Neural crest cell (in vitro differentiated cells): ENCODE measurements at regions not wholly inside any gene's neighbourhood (a gene's known extent, or its start where the extent isn't known, plus 50 kb on each side); places are given as distances from the start of the nearest gene placed in this dataset.

ENCODE experiments used
- DNase-seq: peaks from one replicate; pipeline ENCODE4 v3.0.0; 2021; ENCODE audit warnings: low read depth, mixed read lengths, low spot score
- H3K27ac Mint-ChIP-seq: one replicate; pipeline ENCODE4 v1.8.0; 2021; ENCODE audit warnings: mild to moderate bottlenecking, mixed read lengths; ENCODE audit not compliant: unreplicated experiment
- H3K27me3 Mint-ChIP-seq: 2 replicates; pipeline ENCODE4 v1.8.0; 2021; ENCODE audit warnings: low read depth, mild to moderate bottlenecking, mixed read lengths
- H3K36me3 Mint-ChIP-seq: 2 replicates; pipeline ENCODE4 v1.8.0; 2021; ENCODE audit warnings: low read depth, mild to moderate bottlenecking, mixed read lengths
- H3K4me1 Mint-ChIP-seq: 2 replicates; pipeline ENCODE4 v1.8.0; 2021; ENCODE audit warnings: mixed read lengths
- H3K4me3 Mint-ChIP-seq: one replicate; pipeline ENCODE4 v1.8.0; 2021; ENCODE audit warnings: mild to moderate bottlenecking, mixed read lengths
- H3K9me3 Mint-ChIP-seq: 2 replicates; pipeline ENCODE4 v1.8.0; 2021; ENCODE audit warnings: mixed read lengths
- TF ChIP-seq, protein P1 (sequence below): fragments of 200-600 bp; sonication (generic); conservative IDR thresholded peaks from 2 replicates; pipeline ENCODE4 v1.5.0; 2021; ENCODE audit warnings: antibody characterized with exemption, mild to moderate bottlenecking

DNA sequence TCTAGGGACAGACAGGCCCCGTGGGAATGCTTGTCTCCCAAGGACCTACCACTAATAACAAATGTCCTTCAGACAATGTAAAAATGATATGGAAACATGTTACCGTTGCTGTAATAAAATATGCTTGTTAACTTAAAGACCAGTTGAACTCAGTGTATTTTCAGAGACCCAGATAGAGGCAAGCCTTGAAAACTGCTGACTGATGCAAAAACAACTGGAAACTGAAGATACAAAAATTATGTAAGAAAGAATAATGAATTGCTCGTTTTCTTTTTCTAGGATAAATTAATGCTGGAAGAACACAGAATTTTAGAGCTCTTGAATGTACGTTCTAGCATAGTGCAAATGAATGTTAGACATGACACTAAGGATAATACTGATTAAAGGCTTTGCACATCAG, 311.5 kb upstream of the MAN1A1 start:
- no peak overlapping the region for H3K27ac Mint-ChIP-seq
- TF ChIP-seq, protein P1, sequence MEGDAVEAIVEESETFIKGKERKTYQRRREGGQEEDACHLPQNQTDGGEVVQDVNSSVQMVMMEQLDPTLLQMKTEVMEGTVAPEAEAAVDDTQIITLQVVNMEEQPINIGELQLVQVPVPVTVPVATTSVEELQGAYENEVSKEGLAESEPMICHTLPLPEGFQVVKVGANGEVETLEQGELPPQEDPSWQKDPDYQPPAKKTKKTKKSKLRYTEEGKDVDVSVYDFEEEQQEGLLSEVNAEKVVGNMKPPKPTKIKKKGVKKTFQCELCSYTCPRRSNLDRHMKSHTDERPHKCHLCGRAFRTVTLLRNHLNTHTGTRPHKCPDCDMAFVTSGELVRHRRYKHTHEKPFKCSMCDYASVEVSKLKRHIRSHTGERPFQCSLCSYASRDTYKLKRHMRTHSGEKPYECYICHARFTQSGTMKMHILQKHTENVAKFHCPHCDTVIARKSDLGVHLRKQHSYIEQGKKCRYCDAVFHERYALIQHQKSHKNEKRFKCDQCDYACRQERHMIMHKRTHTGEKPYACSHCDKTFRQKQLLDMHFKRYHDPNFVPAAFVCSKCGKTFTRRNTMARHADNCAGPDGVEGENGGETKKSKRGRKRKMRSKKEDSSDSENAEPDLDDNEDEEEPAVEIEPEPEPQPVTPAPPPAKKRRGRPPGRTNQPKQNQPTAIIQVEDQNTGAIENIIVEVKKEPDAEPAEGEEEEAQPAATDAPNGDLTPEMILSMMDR: no peak

DNA sequence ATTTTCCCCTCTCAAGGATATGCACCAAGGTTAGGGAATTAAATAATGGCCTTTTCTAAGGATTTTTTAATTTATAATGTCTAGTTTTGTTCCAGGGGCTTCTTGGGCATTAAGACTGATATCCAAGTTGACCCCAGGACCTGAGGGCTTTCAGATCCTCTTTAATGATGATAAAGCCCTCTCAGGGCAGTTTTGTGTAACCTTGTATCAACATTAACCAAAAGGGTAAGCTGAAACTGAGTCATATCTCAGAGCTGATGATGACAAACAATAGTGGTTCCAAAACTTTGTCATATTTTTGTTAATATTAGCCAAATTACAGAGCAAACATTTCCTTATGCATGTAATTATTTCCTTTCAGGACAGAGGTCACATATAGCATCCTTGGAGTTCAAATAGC, 309.4 kb upstream of the MAN1A1 start:
- H3K9me3 Mint-ChIP-seq: no peaks in the 10 kb centered on the region
- no peak overlapping the region for H3K4me3 Mint-ChIP-seq
- DNase-seq: no peak
- H3K27ac Mint-ChIP-seq: no peak overlapping the region
- no peaks in the 10 kb centered on the region for H3K27me3 Mint-ChIP-seq
- H3K36me3 Mint-ChIP-seq: no peaks in the 10 kb centered on the region
- H3K4me1 Mint-ChIP-seq: peaks cover 5% of the 10 kb centered on the region
- TF ChIP-seq, protein P1: no peak

More for the DNA sequence above, 311.5 kb upstream of the MAN1A1 start:
- Mint-ChIP-seq H3K9me3 (no peaks in the 10 kb centered on the region), H3K27me3 (no peaks in the 10 kb centered on the region), H3K4me3 (no peak overlapping the region), H3K4me1 (no peaks in the 10 kb centered on the region), H3K36me3 (no peaks in the 10 kb centered on the region)
- no peak for DNase-seq

DNA sequence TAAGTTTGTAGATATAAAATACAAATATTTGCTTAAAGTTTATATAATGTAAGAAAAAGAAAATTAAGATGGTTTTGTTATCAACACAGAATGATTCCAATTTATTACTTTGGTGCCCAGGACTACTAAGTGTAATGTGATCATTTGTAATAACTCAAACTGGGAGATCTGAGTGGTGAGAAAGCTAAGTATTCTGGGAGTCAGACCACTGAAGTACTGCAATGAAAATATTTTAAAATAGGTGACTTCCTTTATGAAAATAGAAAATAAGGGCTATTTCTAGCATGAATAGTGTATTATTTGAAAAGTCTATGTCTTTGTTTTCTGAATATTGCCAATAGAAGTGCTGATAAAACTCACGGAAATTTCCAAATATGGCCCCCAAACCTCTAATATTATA, 305.6 kb upstream of the MAN1A1 start:
- H3K9me3 Mint-ChIP-seq: no peaks in the 10 kb centered on the region
- TF ChIP-seq, protein P1: no peak
- H3K27me3 Mint-ChIP-seq: no peaks in the 10 kb centered on the region
- H3K4me3 Mint-ChIP-seq: no peak overlapping the region
- H3K27ac Mint-ChIP-seq: no peak overlapping the region
- no peaks in the 10 kb centered on the region for H3K36me3 Mint-ChIP-seq
- H3K4me1 Mint-ChIP-seq: peaks cover 16% of the 10 kb centered on the region
- DNase-seq: no peak

DNA sequence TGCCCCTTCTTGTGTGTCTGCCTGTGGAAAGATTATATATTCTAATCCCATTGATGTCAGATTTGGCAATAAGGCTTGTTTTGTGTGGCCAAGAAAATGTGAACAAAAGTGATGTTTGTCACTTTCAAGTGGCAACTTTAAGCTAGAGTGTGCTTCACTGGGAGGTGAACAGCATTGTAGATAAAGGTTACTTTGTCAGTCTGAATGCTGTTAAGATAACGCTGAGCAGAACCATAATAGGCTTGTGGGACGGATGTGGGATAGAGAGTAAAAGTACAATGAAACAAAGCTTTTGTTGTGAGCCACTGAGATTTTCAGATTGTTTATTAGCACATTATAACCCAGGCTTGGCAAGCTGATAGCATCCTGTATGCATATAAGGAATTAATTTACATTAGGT, 303.8 kb upstream of the MAN1A1 start:
- DNase-seq: no peak
- no peaks in the 10 kb centered on the region for H3K9me3 Mint-ChIP-seq
- no peak overlapping the region for H3K27ac Mint-ChIP-seq
- H3K27me3 Mint-ChIP-seq: no peaks in the 10 kb centered on the region
- H3K4me3 Mint-ChIP-seq: no peak overlapping the region
- peaks cover 16% of the 10 kb centered on the region for H3K4me1 Mint-ChIP-seq
- TF ChIP-seq, protein P1: no peak
- H3K36me3 Mint-ChIP-seq: no peaks in the 10 kb centered on the region

DNA sequence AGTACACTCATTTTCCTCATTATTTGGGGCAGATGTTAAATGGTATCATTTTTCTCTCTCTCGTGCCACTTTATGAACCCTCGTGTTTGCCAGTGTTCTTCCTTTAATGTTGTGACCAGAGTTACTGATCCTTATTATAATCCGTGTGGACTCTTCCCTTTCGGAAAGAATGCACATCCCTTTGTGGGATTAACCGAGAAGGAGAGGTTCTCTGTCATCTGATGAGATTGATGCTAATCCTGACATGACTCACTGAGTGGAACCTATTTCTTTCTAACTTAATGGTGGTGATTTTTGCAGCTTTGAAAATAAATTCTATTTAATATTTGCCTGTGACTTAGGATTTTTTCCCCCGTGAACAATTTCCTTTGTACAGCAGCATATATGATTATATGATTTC, 300.0 kb upstream of the MAN1A1 start:
- TF ChIP-seq, protein P1: no peak
- H3K9me3 Mint-ChIP-seq: no peaks in the 10 kb centered on the region
- no peaks in the 10 kb centered on the region for H3K36me3 Mint-ChIP-seq
- H3K4me3 Mint-ChIP-seq: no peak overlapping the region
- peaks cover 16% of the 10 kb centered on the region for H3K4me1 Mint-ChIP-seq
- no peak for DNase-seq
- H3K27ac Mint-ChIP-seq: no peak overlapping the region
- H3K27me3 Mint-ChIP-seq: no peaks in the 10 kb centered on the region

DNA sequence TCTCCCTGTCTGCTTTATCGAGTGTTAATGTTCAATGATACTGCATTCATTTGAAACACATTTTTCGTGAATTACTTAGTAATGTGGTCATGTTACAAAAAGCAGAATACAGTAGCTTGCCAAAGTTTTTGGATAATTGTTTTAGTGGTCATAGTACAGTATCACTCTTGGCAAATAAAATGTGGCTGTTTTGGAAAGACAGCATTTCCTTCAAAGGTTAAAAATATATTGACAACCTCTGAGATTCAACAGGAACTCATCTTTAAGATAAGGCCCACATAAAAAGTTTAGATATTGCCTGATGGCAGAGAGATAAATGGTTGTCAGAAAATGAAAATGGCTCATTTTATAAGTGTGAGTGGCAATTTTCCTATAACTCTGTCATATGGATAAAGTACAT, 297.7 kb upstream of the MAN1A1 start:
- TF ChIP-seq, protein P1: no peak

More for the DNA sequence above, 297.7 kb upstream of the MAN1A1 start:
- Mint-ChIP-seq H3K4me3 (no peak overlapping the region), H3K4me1 (peaks cover 3% of the 10 kb centered on the region), H3K9me3 (peaks cover 3% of the 10 kb centered on the region), H3K36me3 (no peaks in the 10 kb centered on the region), H3K27me3 (no peaks in the 10 kb centered on the region), H3K27ac (no peak overlapping the region)
- DNase-seq: no peak
